DMS53 (cell line): ENCODE measurements at regions not wholly inside any gene's neighbourhood (a gene's known extent, or its start where the extent isn't known, plus 50 kb on each side); places are given as distances from the start of the nearest gene placed in this dataset.
"Not testable (repeated sequence)": the region's sequence is repeated elsewhere in the genome, so short reads cannot be mapped to it uniquely, and the experiment has no call there.

Experiments
- DNase-seq: peaks from one replicate; lab custom pipeline; 2025; lab: John Stamatoyannopoulos, UW

- no peak for DNase-seq
Observed at GRCh38 chr10:37067576-37067975, 57.8 kb upstream of the ANKRD30A start.

- DNase-seq: not testable (repeated sequence)
Observed at GRCh38 chr10:37062296-37062695, 63.1 kb upstream of the ANKRD30A start.

GRCh38 chr10:37057261-37057660 lies 68.1 kb upstream of the ANKRD30A start:
- no peak for DNase-seq

- no peak for DNase-seq
Observed at GRCh38 chr10:37053476-37053875, 71.9 kb upstream of the ANKRD30A start.

GRCh38 chr10:37049982-37050381 lies 75.4 kb upstream of the ANKRD30A start:
- DNase-seq: not testable (repeated sequence)

- DNase-seq: not testable (repeated sequence)
Observed at GRCh38 chr10:37044319-37044718, 81.1 kb upstream of the ANKRD30A start.

GRCh38 chr10:37035853-37036252 lies 89.5 kb upstream of the ANKRD30A start:
- DNase-seq: no peak

GRCh38 chr10:37015498-37015897 lies 109.9 kb upstream of the ANKRD30A start:
- DNase-seq: no peak

- DNase-seq: no peak
Observed at GRCh38 chr10:37010741-37011140, 114.7 kb upstream of the ANKRD30A start.

GRCh38 chr10:37008276-37008675 lies 117.1 kb upstream of the ANKRD30A start:
- DNase-seq: not testable (repeated sequence)

GRCh38 chr10:37003126-37003525 lies 122.3 kb upstream of the ANKRD30A start:
- DNase-seq: no peak

GRCh38 chr10:36995806-36996205 lies 129.6 kb upstream of the ANKRD30A start:
- not testable (repeated sequence) for DNase-seq

GRCh38 chr10:36994886-36995285 lies 130.5 kb upstream of the ANKRD30A start:
- no peak for DNase-seq

- no peak for DNase-seq
Observed at GRCh38 chr10:36989233-36989632, 136.2 kb upstream of the ANKRD30A start.

GRCh38 chr10:36946598-36946997 lies 178.8 kb upstream of the ANKRD30A start:
- DNase-seq: no peak

GRCh38 chr10:36943544-36943943 lies 181.9 kb upstream of the ANKRD30A start:
- peak; percentile 12 for DNase-seq

GRCh38 chr10:36942616-36943015 lies 182.8 kb upstream of the ANKRD30A start:
- peak; percentile 2 for DNase-seq

- no peak for DNase-seq
Observed at GRCh38 chr10:36903040-36903439, 222.4 kb upstream of the ANKRD30A start.

- no peak for DNase-seq
Observed at GRCh38 chr10:36899652-36900051, 225.7 kb upstream of the ANKRD30A start.

- DNase-seq: peak; percentile 68
Observed at GRCh38 chr10:36888925-36889573, 236.3 kb upstream of the ANKRD30A start.

- DNase-seq: no peak
Observed at GRCh38 chr10:36886303-36886891, 239.0 kb upstream of the ANKRD30A start.

- no peak for DNase-seq
Observed at GRCh38 chr10:36885746-36886145, 239.7 kb upstream of the ANKRD30A start.

- DNase-seq: no peak
Observed at GRCh38 chr10:36882781-36883180, 242.6 kb upstream of the ANKRD30A start.

- DNase-seq: peak; percentile 40
Observed at GRCh38 chr10:36880898-36881297, 244.5 kb upstream of the ANKRD30A start.
